ENCODE measurements at regions not wholly inside any gene's neighbourhood (a gene's known extent, or its start where the extent isn't known, plus 50 kb on each side); places are given as distances from the start of the nearest gene placed in this dataset.
A peak's percentile ranks its signal among the peaks of the same experiment; 100 is the strongest.
"Not testable (repeated sequence)": the region's sequence is repeated elsewhere in the genome, so short reads cannot be mapped to it uniquely, and the experiment has no call there.

GRCh38 chr1:232334246-232334645 is 295.7 kb downstream of the SIPA1L2 start:
- no peak for ATAC-seq
- Histone ChIP-seq H3K9me3 (no peaks in the 10 kb centered on the region), H3K36me3 (no peaks in the 10 kb centered on the region), H3K27me3 (no peaks in the 10 kb centered on the region), H3K4me1 (no peaks in the 10 kb centered on the region), H3K27ac (no peak overlapping the region), H3K4me3 (no peak overlapping the region)
- 82% methylated on average over 3 of the region's 3 CpGs; no CpG with 5 or more reads in 1 of the 2 donors for WGBS, 2 donors (ENCODE audit: low coverage in 1 of 2)
- no peak for TF ChIP-seq POLR2AphosphoS5 (IDR thresholded peaks at IDR 0.05)
- no peak for TF ChIP-seq EP300 (IDR thresholded peaks at IDR 0.05)
- TF ChIP-seq CTCF (IDR thresholded peaks at IDR 0.05): no peak
- no peak for TF ChIP-seq POLR2A (IDR thresholded peaks at IDR 0.05)

GRCh38 chr1:232333419-232333767 is 296.5 kb downstream of the SIPA1L2 start:
- 89 to 100% methylated on average over 1 to 2 of the region's 5 CpGs for WGBS, 2 donors (ENCODE audit: low coverage in 1 of 2)
- no peak for ATAC-seq
- H3K27me3 ChIP-seq: no peaks in the 10 kb centered on the region
- no peak overlapping the region for H3K4me3 ChIP-seq
- no peaks in the 10 kb centered on the region for H3K9me3 ChIP-seq
- no peak for TF ChIP-seq CTCF (IDR thresholded peaks at IDR 0.05)
- TF ChIP-seq POLR2AphosphoS5 (IDR thresholded peaks at IDR 0.05): no peak
- TF ChIP-seq EP300 (IDR thresholded peaks at IDR 0.05): no peak
- no peak for TF ChIP-seq POLR2A (IDR thresholded peaks at IDR 0.05)
- no peaks in the 10 kb centered on the region for H3K36me3 ChIP-seq
- H3K27ac ChIP-seq: no peak overlapping the region
- no peaks in the 10 kb centered on the region for H3K4me1 ChIP-seq

- not testable (repeated sequence) for H3K27me3 ChIP-seq, ATAC-seq, H3K27ac ChIP-seq, H3K36me3 ChIP-seq, H3K4me3 ChIP-seq, H3K9me3 ChIP-seq, H3K4me1 ChIP-seq
- WGBS, 2 donors (ENCODE audit: low coverage in 1 of 2): 100% methylated on average over 1 to 3 of the region's 9 CpGs
Observed at GRCh38 chr1:232332710-232333418, 297.1 kb downstream of the SIPA1L2 start.

- Histone ChIP-seq H3K4me3 (no peak overlapping the region), H3K9me3 (no peaks in the 10 kb centered on the region), H3K4me1 (no peaks in the 10 kb centered on the region), H3K27ac (peak overlapping the region in 1 of 4 donors; percentile 44), H3K27me3 (no peaks in the 10 kb centered on the region), H3K36me3 (no peaks in the 10 kb centered on the region)
- WGBS, 2 donors (ENCODE audit: low coverage in 1 of 2): 73 to 88% methylated on average over 5 to 9 of the region's 10 CpGs
- TF ChIP-seq CTCF (IDR thresholded peaks at IDR 0.05) (no peak), EP300 (IDR thresholded peaks at IDR 0.05) (no peak), POLR2AphosphoS5 (IDR thresholded peaks at IDR 0.05) (no peak), POLR2A (IDR thresholded peaks at IDR 0.05) (no peak)
- peak; percentile 44 for ATAC-seq
Observed at GRCh38 chr1:232329103-232329813, 300.7 kb downstream of the SIPA1L2 start.

- no peaks in the 10 kb centered on the region for H3K36me3 ChIP-seq
- H3K4me3 ChIP-seq: no peak overlapping the region
- no peak overlapping the region for H3K27ac ChIP-seq
- 66 to 74% methylated on average over 3 of the region's 4 CpGs for WGBS, 2 donors (ENCODE audit: low coverage in 1 of 2)
- no peak for TF ChIP-seq POLR2A (IDR thresholded peaks at IDR 0.05)
- no peak for TF ChIP-seq CTCF (IDR thresholded peaks at IDR 0.05)
- no peak for TF ChIP-seq POLR2AphosphoS5 (IDR thresholded peaks at IDR 0.05)
- TF ChIP-seq EP300 (IDR thresholded peaks at IDR 0.05): no peak
- no peak for ATAC-seq
- H3K9me3 ChIP-seq: no peaks in the 10 kb centered on the region
- no peaks in the 10 kb centered on the region for H3K27me3 ChIP-seq
- H3K4me1 ChIP-seq: no peaks in the 10 kb centered on the region
Observed at GRCh38 chr1:232328486-232329102, 301.3 kb downstream of the SIPA1L2 start.

All from gastroesophageal sphincter (tissue), 4 donors.